GM19463 (cell line): ENCODE measurements at regions not wholly inside any gene's neighbourhood (a gene's known extent, or its start where the extent isn't known, plus 50 kb on each side); places are given as distances from the start of the nearest gene placed in this dataset.
A peak's percentile ranks its signal among the peaks of the same experiment; 100 is the strongest.

Experiments
- ATAC-seq: cut with Tn5 transposase; IDR thresholded peaks from one replicate; pipeline ENCODE4 v1.9.1; 2021; ENCODE audit warnings: mild to moderate bottlenecking, moderate library complexity; ENCODE audit not compliant: unreplicated experiment

GRCh38 chr2:125455110-125455509 is 1200.8 kb upstream of the GYPC start:
- peak; percentile 54 for ATAC-seq

- ATAC-seq, result no peak
Measured at GRCh38 chr2:125456693-125457363, 1199.1 kb upstream of the GYPC start.

- ATAC-seq, result no peak
Measured at GRCh38 chr2:125471963-125472362, 1184.0 kb upstream of the GYPC start.

GRCh38 chr2:125479143-125479636 is 1176.8 kb upstream of the GYPC start:
- no peak for ATAC-seq

GRCh38 chr2:125490308-125490707 is 1165.7 kb upstream of the GYPC start:
- ATAC-seq, result no peak

GRCh38 chr2:125491663-125492062 is 1164.3 kb upstream of the GYPC start:
- no peak for ATAC-seq

- ATAC-seq, result no peak
Measured at GRCh38 chr2:125512313-125512712, 1143.6 kb upstream of the GYPC start.

GRCh38 chr2:125516496-125517109 is 1139.4 kb upstream of the GYPC start:
- no peak for ATAC-seq

GRCh38 chr2:125526093-125526492 is 1129.9 kb upstream of the GYPC start:
- no peak for ATAC-seq

GRCh38 chr2:125535089-125535488 is 1120.9 kb upstream of the GYPC start:
- ATAC-seq, result no peak

GRCh38 chr2:125543968-125544514 is 1111.9 kb upstream of the GYPC start:
- no peak for ATAC-seq

- ATAC-seq, result no peak
Measured at GRCh38 chr2:125553768-125554167, 1102.2 kb upstream of the GYPC start.

- ATAC-seq, result no peak
Measured at GRCh38 chr2:125554956-125555355, 1101.0 kb upstream of the GYPC start.

GRCh38 chr2:125559186-125559585 is 1096.8 kb upstream of the GYPC start:
- no peak for ATAC-seq

GRCh38 chr2:125560855-125561254 is 1095.1 kb upstream of the GYPC start:
- ATAC-seq, result no peak

- ATAC-seq, result no peak
Measured at GRCh38 chr2:125561302-125561701, 1094.7 kb upstream of the GYPC start.

GRCh38 chr2:125562924-125563323 is 1093.0 kb upstream of the GYPC start:
- ATAC-seq, result no peak

GRCh38 chr2:125564471-125564870 is 1091.5 kb upstream of the GYPC start:
- ATAC-seq, result no peak

- ATAC-seq, result no peak
Measured at GRCh38 chr2:125566422-125566821, 1089.5 kb upstream of the GYPC start.

GRCh38 chr2:125567100-125567499 is 1088.9 kb upstream of the GYPC start:
- ATAC-seq, result no peak

GRCh38 chr2:125572660-125573059 is 1083.3 kb upstream of the GYPC start:
- no peak for ATAC-seq

- no peak for ATAC-seq
Measured at GRCh38 chr2:125573432-125573831, 1082.5 kb upstream of the GYPC start.
